ENCODE measurements at regions not wholly inside any gene's neighbourhood (a gene's known extent, or its start where the extent isn't known, plus 50 kb on each side); places are given as distances from the start of the nearest gene placed in this dataset.

DNA sequence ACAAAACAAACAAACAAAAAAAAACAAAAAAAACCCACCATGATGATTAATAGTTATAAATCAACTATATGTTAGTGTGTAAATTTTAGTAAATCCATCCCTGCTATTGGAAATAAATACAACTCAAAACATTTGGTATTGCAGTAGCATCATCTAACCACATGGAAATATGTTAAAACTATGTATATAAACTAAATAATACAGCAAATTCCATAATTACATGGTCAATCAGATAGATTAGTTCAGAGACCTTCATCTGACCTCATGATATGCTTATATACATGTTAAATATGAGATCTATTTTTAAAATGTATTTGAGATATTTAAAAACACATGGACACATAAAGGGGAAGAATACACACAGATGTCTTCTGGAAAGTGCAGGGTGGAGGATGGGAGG, 384.2 kb downstream of the TMX3 start:
- H3K4me1 ChIP-seq, result no peaks in the 10 kb centered on the region
- ATAC-seq, result no peak
- no peaks in the 10 kb centered on the region for H3K9me3 ChIP-seq
- H3K27me3 ChIP-seq, result no peaks in the 10 kb centered on the region
- no peak overlapping the region for H3K4me3 ChIP-seq
- TF ChIP-seq EP300 (IDR thresholded peaks at IDR 0.05) (no peak), POLR2AphosphoS5 (IDR thresholded peaks at IDR 0.05) (no peak), POLR2A (IDR thresholded peaks at IDR 0.05) (no peak)
- TF ChIP-seq, protein P1, sequence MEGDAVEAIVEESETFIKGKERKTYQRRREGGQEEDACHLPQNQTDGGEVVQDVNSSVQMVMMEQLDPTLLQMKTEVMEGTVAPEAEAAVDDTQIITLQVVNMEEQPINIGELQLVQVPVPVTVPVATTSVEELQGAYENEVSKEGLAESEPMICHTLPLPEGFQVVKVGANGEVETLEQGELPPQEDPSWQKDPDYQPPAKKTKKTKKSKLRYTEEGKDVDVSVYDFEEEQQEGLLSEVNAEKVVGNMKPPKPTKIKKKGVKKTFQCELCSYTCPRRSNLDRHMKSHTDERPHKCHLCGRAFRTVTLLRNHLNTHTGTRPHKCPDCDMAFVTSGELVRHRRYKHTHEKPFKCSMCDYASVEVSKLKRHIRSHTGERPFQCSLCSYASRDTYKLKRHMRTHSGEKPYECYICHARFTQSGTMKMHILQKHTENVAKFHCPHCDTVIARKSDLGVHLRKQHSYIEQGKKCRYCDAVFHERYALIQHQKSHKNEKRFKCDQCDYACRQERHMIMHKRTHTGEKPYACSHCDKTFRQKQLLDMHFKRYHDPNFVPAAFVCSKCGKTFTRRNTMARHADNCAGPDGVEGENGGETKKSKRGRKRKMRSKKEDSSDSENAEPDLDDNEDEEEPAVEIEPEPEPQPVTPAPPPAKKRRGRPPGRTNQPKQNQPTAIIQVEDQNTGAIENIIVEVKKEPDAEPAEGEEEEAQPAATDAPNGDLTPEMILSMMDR (IDR thresholded peaks at IDR 0.05), result no peak
- H3K27ac ChIP-seq, result no peak overlapping the region
- H3K36me3 ChIP-seq, result no peaks in the 10 kb centered on the region

DNA sequence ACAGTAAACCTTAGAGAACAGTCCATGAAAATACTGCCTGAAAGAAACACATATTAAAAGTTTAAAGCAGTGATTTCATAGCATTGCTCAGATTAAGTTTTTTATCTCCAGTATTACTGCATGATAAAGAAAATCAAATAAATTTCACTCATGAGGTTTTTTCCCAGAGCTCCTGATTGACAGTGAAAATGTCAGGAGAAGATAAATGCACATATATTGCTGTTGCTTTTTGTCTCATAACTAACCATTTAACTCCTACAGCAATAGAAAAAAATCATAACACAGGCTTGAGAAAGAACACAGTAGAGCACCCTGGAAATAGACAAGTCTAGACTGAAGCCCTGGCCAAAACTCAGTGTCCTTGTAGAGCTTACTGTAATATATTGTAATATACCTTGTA, 391.0 kb downstream of the TMX3 start:
- ATAC-seq, result no peak
- Histone ChIP-seq H3K27me3 (no peaks in the 10 kb centered on the region), H3K27ac (no peak overlapping the region), H3K4me3 (no peak overlapping the region), H3K36me3 (no peaks in the 10 kb centered on the region), H3K4me1 (no peaks in the 10 kb centered on the region), H3K9me3 (peaks cover 0 to 5% (median 0%) of the 10 kb centered on the region in 3 donors)
- no peak for TF ChIP-seq POLR2AphosphoS5 (IDR thresholded peaks at IDR 0.05)
- TF ChIP-seq POLR2A (IDR thresholded peaks at IDR 0.05), result no peak

DNA sequence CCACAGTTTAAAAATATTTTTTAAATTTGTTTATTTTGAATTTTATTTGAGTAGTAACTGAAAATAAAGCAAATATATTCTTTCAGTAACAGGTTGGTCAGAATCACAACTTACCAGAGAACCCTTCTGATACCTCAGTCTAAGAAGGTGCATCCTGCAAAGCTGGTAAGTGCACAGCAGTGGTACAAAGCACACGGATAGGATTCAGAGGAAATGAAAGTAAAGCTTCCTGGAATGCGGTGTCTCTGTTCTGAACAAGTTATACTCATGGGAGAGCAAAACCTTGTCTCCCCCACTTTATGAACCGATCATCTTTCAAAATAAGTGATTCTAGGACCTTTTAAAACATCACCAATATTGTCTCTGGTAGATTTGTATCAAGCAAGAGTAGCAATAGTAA, 398.3 kb downstream of the TMX3 start:
- ATAC-seq, result no peak

DNA sequence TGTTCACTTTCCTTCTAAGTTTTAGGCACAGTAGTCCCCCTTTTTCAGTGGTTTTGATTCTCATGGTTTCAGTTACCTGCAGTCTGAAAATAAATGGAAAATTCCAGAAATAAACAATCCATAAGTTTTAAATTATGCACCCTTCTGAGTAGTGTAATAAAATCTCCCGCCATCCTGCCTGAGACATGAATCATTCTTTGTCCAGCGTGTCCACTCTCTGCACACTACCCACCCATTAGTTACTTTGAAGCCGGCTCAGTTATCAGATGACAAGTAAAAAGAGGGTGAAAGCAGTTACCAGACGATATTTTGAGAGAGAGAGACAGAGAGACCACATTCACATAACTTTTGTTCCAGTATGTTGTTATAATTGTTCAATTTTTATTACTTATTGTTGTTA, 400.5 kb downstream of the TMX3 start:
- 45 to 79% methylated on average over 4 of the region's 4 CpGs for WGBS, 2 donors (ENCODE audit: low coverage in 1 of 2)
- no peak overlapping the region for H3K4me3 ChIP-seq
- ATAC-seq, result no peak

More for the DNA sequence above, 398.3 kb downstream of the TMX3 start:
- H3K4me3 ChIP-seq, result no peak overlapping the region
- no peaks in the 10 kb centered on the region for H3K27me3 ChIP-seq
- peaks cover 0 to 5% (median 0%) of the 10 kb centered on the region in 3 donors for H3K9me3 ChIP-seq
- TF ChIP-seq POLR2A (IDR thresholded peaks at IDR 0.05) (no peak), EP300 (IDR thresholded peaks at IDR 0.05) (no peak), POLR2AphosphoS5 (IDR thresholded peaks at IDR 0.05) (no peak)
- TF ChIP-seq, protein P1 (IDR thresholded peaks at IDR 0.05), result no peak
- no peak overlapping the region for H3K27ac ChIP-seq
- no peaks in the 10 kb centered on the region for H3K4me1 ChIP-seq
- 38 to 39% methylated on average over 3 of the region's 3 CpGs for WGBS, 2 donors (ENCODE audit: low coverage in 1 of 2)
- H3K36me3 ChIP-seq, result no peaks in the 10 kb centered on the region

DNA sequence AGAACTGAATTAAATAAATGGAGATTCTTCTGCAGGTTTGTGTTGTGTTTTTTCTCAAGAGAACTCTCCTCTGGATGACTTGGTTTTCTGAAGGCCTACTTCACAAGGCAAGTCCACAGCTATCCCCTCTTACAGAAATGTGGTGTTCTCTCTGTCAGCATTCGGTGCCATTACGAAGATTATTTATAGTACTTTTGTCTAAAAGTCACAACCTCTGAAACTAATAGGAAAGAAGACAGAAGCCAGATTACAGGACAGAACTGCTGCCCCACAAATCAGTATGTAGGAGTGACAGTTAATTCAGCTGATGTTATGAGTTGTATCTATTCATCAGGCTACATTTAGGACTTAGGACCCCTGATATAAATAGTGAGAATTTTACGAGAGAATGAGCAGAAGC, 413.5 kb downstream of the TMX3 start:
- Histone ChIP-seq H3K27ac (no peak overlapping the region), H3K36me3 (no peaks in the 10 kb centered on the region), H3K9me3 (no peaks in the 10 kb centered on the region), H3K4me1 (no peaks in the 10 kb centered on the region), H3K4me3 (no peak overlapping the region), H3K27me3 (no peaks in the 10 kb centered on the region)
- TF ChIP-seq POLR2A (IDR thresholded peaks at IDR 0.05) (no peak), EP300 (IDR thresholded peaks at IDR 0.05) (no peak), POLR2AphosphoS5 (IDR thresholded peaks at IDR 0.05) (no peak)
- TF ChIP-seq, protein P1 (IDR thresholded peaks at IDR 0.05), result no peak
- 53 to 69% methylated on average over 3 of the region's 3 CpGs for WGBS, 2 donors (ENCODE audit: low coverage in 1 of 2)
- ATAC-seq, result no peak

More for the DNA sequence above, 400.5 kb downstream of the TMX3 start:
- no peak for TF ChIP-seq EP300 (IDR thresholded peaks at IDR 0.05)
- no peak for TF ChIP-seq POLR2A (IDR thresholded peaks at IDR 0.05)
- TF ChIP-seq POLR2AphosphoS5 (IDR thresholded peaks at IDR 0.05), result no peak
- TF ChIP-seq, protein P1 (IDR thresholded peaks at IDR 0.05), result no peak
- H3K27ac ChIP-seq, result no peak overlapping the region
- H3K4me1 ChIP-seq, result no peaks in the 10 kb centered on the region
- H3K36me3 ChIP-seq, result no peaks in the 10 kb centered on the region
- H3K27me3 ChIP-seq, result no peaks in the 10 kb centered on the region
- H3K9me3 ChIP-seq, result no peaks in the 10 kb centered on the region
